Fibroblast of villous mesenchyme (primary cell): ENCODE measurements at regions not wholly inside any gene's neighbourhood (a gene's known extent, or its start where the extent isn't known, plus 50 kb on each side); places are given as distances from the start of the nearest gene placed in this dataset.

Experiments used
- DNase-seq: peaks from one replicate; pipeline ENCODE4 v3.0.0-alpha.2; 2010; ENCODE audit warnings: low read depth
- H3K4me3 ChIP-seq: 2 replicates; pipeline ENCODE4 v1.5.1; 2011; ENCODE audit warnings: low read depth, mild to moderate bottlenecking, low read length
- TF ChIP-seq, protein P1 (sequence below): IDR thresholded peaks from 2 replicates; pipeline ENCODE4 v1.5.1; 2012; ENCODE audit warnings: low read depth, mild to moderate bottlenecking, low read length; ENCODE audit not compliant: insufficient read depth

DNA sequence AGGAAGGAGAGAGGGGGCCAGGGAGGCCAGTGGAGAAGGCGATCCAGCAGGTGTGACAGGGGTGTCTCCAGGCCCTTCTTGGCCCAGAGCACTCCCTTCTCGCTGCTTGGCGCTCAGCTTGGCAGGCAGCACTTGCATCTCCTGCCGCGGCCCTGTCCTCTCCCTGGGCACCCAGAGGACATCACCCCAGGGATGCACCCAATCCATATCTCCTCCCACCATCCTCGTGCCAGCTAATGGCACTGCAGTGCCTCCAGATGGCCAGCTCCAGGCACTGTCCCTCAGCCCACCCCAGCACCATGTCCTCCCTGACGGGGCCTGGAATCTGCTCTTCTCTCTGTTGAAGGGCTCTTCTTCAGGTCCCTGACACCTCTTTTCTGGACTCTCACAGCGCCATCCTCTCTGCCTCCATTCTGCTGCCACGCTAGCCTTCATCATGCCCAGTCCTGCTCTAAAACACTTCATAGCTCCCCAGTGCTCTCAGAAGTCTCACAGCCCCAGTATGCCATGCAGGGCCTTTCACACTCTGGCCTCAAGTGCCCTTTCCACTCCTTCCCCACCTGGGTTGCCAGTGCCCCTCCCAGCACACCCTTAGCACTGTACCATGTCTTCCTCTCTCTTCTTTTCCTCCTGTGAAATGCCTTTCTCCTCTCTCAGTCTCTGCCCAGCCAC lies 106.8 kb upstream of the SLC6A11 start:
- no peak overlapping the region for H3K4me3 ChIP-seq
- DNase-seq, result no peak
- TF ChIP-seq, protein P1, sequence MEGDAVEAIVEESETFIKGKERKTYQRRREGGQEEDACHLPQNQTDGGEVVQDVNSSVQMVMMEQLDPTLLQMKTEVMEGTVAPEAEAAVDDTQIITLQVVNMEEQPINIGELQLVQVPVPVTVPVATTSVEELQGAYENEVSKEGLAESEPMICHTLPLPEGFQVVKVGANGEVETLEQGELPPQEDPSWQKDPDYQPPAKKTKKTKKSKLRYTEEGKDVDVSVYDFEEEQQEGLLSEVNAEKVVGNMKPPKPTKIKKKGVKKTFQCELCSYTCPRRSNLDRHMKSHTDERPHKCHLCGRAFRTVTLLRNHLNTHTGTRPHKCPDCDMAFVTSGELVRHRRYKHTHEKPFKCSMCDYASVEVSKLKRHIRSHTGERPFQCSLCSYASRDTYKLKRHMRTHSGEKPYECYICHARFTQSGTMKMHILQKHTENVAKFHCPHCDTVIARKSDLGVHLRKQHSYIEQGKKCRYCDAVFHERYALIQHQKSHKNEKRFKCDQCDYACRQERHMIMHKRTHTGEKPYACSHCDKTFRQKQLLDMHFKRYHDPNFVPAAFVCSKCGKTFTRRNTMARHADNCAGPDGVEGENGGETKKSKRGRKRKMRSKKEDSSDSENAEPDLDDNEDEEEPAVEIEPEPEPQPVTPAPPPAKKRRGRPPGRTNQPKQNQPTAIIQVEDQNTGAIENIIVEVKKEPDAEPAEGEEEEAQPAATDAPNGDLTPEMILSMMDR, result no peak

DNA sequence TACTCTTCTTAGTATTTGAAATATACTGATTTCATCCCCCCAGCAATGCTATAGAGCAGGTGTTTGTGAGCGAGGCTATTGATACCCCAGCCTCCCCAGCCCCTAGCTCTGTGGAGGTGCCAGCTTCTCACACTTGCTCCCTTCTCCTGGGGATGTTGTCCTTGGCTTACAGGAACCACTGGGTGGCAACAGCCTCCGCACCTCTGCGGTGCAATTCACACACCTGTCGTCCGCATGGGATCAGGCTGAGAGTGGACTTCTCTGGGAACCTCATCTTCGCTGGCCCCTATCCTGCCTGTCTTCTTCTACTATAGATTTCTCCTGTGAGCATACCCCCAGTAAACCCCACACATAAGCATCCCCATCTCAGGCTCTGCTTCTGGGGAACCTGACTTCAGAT lies 103.9 kb upstream of the SLC6A11 start:
- TF ChIP-seq, protein P1, result no peak
- no peak for DNase-seq
- H3K4me3 ChIP-seq, result no peak overlapping the region

DNA sequence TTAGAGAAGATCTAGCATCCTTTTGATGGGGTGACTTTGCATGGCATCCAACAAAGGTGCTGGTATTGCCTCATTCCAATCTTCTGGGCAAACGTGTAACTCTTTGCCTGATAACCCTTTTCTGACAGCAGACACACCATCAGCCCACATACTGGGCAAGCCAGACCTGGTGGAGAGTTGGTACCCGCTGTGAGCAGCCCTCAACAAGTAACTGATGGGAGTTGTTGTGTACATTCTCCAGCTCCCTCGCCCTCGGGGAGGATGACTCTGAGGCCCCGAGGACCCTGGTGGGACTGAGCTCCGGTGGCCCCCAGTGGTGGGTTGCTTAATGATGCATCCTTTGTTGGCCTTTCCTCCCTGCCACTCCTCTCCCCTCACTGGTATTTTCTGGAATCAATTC lies 102.4 kb upstream of the SLC6A11 start:
- DNase-seq, result no peak
- no peak overlapping the region for H3K4me3 ChIP-seq
- TF ChIP-seq, protein P1, result no peak

DNA sequence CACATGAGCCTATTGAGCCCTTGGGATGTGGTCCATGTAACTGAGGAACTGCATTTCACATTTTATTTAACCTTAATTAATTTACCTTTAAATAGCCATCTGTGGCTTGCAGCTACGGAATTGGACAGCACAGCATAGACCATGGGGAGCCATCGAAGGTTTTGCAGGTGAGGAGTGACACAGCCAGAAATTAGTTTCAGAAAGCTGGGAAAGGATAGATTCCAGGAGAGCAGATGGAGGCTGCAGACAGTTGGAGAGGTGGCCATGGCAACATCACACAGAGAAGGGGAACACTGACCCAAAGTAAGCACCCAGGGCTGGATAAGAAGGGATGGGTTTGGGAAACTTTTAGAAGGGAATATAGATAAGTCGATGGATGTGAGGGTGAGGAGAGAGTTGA lies 100.1 kb upstream of the SLC6A11 start:
- H3K4me3 ChIP-seq, result no peak overlapping the region
- TF ChIP-seq, protein P1, result no peak
- DNase-seq, result no peak

DNA sequence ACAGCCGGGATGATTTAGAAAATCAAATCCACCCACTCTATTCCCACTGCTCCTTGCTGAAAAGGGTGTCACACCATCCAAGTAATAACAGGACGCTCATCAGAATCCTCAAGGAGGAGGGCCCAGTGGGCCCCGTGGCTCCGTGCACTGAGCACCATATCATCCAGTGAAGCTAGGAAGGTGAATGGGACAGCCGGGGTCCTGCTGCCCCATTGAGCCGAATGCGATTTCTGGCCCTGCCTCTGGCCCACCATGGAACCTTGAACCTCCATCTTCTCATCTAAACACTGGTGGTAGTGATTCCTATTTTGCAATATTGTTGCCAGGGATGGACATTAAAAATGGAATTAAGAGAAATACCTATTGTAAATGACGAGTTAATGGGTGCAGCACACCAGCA lies 99.1 kb upstream of the SLC6A11 start:
- DNase-seq, result no peak
- TF ChIP-seq, protein P1, result no peak

DNA sequence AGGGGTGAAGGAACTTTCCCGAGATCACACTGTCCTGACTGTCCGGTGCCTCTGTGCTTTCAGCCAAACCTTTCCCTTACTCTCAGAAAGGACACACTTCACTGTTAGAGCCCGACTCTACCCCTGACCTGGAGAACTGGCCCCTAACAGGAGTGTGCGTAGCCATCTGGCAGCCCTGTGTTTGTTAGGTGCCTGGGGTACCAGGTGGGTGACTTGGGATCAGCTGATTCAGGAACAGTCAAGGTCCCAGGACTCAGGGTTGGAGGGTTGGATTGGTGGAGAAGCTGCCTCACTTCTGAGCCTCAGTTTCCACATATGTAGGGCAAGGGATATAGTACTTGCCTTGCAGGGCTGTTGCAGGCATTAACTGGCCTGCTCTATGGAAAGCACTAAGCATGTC lies 98.3 kb upstream of the SLC6A11 start:
- no peak for DNase-seq
- H3K4me3 ChIP-seq, result no peak overlapping the region
- TF ChIP-seq, protein P1, result no peak

More for the DNA sequence above, 99.1 kb upstream of the SLC6A11 start:
- no peak overlapping the region for H3K4me3 ChIP-seq

DNA sequence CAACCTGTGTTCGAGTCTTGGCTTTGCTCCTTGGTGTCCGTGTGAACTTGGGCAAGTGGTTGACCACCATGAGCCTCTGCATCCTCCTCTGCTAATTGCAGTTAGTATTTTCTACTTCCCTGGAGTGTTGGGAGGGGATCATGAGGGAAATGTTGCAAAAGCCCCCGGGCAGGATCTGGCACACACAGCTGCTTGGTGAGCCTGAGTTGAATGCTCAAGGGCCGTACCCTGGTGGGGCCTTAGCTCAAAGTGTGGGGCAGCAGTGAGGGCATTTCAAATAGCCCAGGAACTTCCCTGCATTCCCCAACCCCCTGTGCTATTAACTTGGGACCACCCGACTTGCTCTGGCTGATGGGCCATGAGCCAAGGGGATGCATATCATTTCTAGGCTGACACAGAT lies 94.9 kb upstream of the SLC6A11 start:
- no peak overlapping the region for H3K4me3 ChIP-seq
- TF ChIP-seq, protein P1, result no peak
- no peak for DNase-seq
